ENCODE measurements at regions not wholly inside any gene's neighbourhood (a gene's known extent, or its start where the extent isn't known, plus 50 kb on each side); places are given as distances from the start of the nearest gene placed in this dataset.
"Not testable (repeated sequence)": the region's sequence is repeated elsewhere in the genome, so short reads cannot be mapped to it uniquely, and the experiment has no call there.

DNA sequence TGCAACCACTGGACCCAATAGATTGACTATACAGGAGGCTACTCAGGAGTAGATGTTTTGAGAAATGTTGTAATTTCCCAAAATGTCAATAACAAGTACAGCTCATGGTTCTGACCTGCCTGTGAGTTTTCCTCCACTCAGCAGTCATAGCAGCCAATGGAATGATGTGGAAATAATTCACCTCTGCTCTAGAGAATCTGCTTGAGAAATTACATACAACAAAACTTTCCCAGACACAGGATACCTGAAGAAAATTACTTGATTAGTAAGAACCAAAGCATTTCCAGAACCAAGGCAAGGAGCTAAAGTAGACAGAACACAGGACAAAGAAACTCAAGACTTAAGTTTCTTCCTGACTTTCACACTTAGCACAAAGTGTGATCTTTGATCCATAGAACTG lies 218.9 kb upstream of the SETMAR start:
- DNase-seq = no peak
- H3K9me2 ChIP-seq (ENCODE audit: insufficient read depth) = no peaks in the 10 kb centered on the region
- H3K36me3 ChIP-seq (ENCODE audit: low read depth) = no peaks in the 10 kb centered on the region
- H3K4me2 ChIP-seq (ENCODE audit: unreplicated experiment) = no peak overlapping the region
- no peaks in the 10 kb centered on the region for H3K27me3 ChIP-seq (replicated peaks; ENCODE audit: insufficient read depth)
- no peaks in the 10 kb centered on the region for H3F3A ChIP-seq (ENCODE audit: insufficient read depth)
- H3K27ac ChIP-seq = no peak overlapping the region
- H3K9me3 ChIP-seq (ENCODE audit: low read depth) = no peaks in the 10 kb centered on the region
- no peak overlapping the region for H3K9ac ChIP-seq
- H2AFZ ChIP-seq = no peak overlapping the region
- H3K4me3 ChIP-seq = no peak overlapping the region
- H3K79me2 ChIP-seq (ENCODE audit: insufficient read depth) = no peaks in the 10 kb centered on the region
- in situ Hi-C loops (cut with MboI) = no loop called here
- H3K4me1 ChIP-seq (ENCODE audit: insufficient read depth) = no peaks in the 10 kb centered on the region
- H4K20me1 ChIP-seq (ENCODE audit: insufficient read depth) = no peaks in the 10 kb centered on the region
- TF ChIP-seq EZH2 (IDR thresholded peaks at IDR 0.05; ENCODE audit: insufficient read depth, poor library complexity, severe bottlenecking) (no peak), EZH2phosphoT487 (IDR thresholded peaks at IDR 0.05; ENCODE audit: insufficient read depth, low read depth) (no peak)

GRCh38 chr3:4086662-4087061 lies 216.5 kb upstream of the SETMAR start:
- H3K9me2 ChIP-seq (ENCODE audit: insufficient read depth); H3K4me3 ChIP-seq; H3K27ac ChIP-seq; in situ Hi-C loops (cut with MboI); H3K9ac ChIP-seq; DNase-seq; H4K20me1 ChIP-seq (ENCODE audit: insufficient read depth); H3K4me1 ChIP-seq (ENCODE audit: insufficient read depth); H3K79me2 ChIP-seq (ENCODE audit: insufficient read depth); H2AFZ ChIP-seq; H3K36me3 ChIP-seq (ENCODE audit: low read depth); H3F3A ChIP-seq (ENCODE audit: insufficient read depth); H3K27me3 ChIP-seq (replicated peaks; ENCODE audit: insufficient read depth); H3K4me2 ChIP-seq (ENCODE audit: unreplicated experiment); H3K9me3 ChIP-seq (ENCODE audit: low read depth): not testable (repeated sequence)
- 55 to 60% methylated on average over 3 of the region's 3 CpGs for WGBS, 2 experiments (ENCODE audit: low coverage in 1 of 2, low lambda C conversion rate in 2 of 2, missing lambda C conversion rate in 2 of 2)

DNA sequence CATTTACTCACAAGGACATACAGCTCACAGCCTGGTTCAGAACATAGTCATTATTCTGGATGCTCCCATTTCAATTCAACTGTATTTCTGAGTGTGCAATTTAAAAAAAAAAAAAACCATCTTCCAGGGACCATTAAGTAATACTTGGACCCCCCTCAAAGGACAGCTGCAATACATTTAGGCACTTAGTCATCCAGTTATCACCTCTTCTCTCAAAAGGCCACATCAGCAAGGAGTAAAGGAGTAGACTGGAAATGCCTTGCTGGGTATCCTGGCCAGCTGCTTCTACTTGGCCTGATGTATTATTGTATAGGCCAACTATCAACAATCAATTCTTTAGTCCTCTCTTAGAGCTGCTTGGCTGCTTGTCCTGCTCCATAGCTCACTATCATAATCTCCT lies 211.4 kb upstream of the SETMAR start:
- Histone ChIP-seq H3K9me2 (ENCODE audit: insufficient read depth) (no peaks in the 10 kb centered on the region), H3F3A (ENCODE audit: insufficient read depth) (no peaks in the 10 kb centered on the region), H3K4me1 (ENCODE audit: insufficient read depth) (no peaks in the 10 kb centered on the region), H3K36me3 (ENCODE audit: low read depth) (no peaks in the 10 kb centered on the region), H3K9ac (no peak overlapping the region), H3K79me2 (ENCODE audit: insufficient read depth) (no peaks in the 10 kb centered on the region), H3K27me3 (replicated peaks; ENCODE audit: insufficient read depth) (no peaks in the 10 kb centered on the region), H3K4me3 (no peak overlapping the region), H4K20me1 (ENCODE audit: insufficient read depth) (no peaks in the 10 kb centered on the region), H2AFZ (no peak overlapping the region), H3K4me2 (ENCODE audit: unreplicated experiment) (no peak overlapping the region), H3K27ac (no peak overlapping the region), H3K9me3 (ENCODE audit: low read depth) (no peaks in the 10 kb centered on the region)
- no peak for DNase-seq
- TF ChIP-seq EZH2phosphoT487 (IDR thresholded peaks at IDR 0.05; ENCODE audit: insufficient read depth, low read depth) (no peak), EZH2 (IDR thresholded peaks at IDR 0.05; ENCODE audit: insufficient read depth, poor library complexity, severe bottlenecking) (no peak)
- in situ Hi-C loops (cut with MboI) = no loop called here

- H3K36me3 ChIP-seq (ENCODE audit: low read depth) = no peaks in the 10 kb centered on the region
- 40 to 50% methylated on average over 2 of the region's 2 CpGs for WGBS, 2 experiments (ENCODE audit: low coverage in 1 of 2, low lambda C conversion rate in 2 of 2, missing lambda C conversion rate in 2 of 2)
- in situ Hi-C loops (cut with MboI) = no loop called here
Measured at GRCh38 chr3:4097801-4098200, 205.4 kb upstream of the SETMAR start.

GRCh38 chr3:4099607-4100006 lies 203.6 kb upstream of the SETMAR start:
- Histone ChIP-seq H3K36me3 (ENCODE audit: low read depth) (no peaks in the 10 kb centered on the region), H3F3A (ENCODE audit: insufficient read depth) (no peaks in the 10 kb centered on the region), H3K9me2 (ENCODE audit: insufficient read depth) (no peaks in the 10 kb centered on the region), H2AFZ (no peak overlapping the region), H4K20me1 (ENCODE audit: insufficient read depth) (no peaks in the 10 kb centered on the region), H3K4me3 (no peak overlapping the region), H3K4me1 (ENCODE audit: insufficient read depth) (no peaks in the 10 kb centered on the region), H3K4me2 (ENCODE audit: unreplicated experiment) (no peak overlapping the region), H3K27me3 (replicated peaks; ENCODE audit: insufficient read depth) (no peaks in the 10 kb centered on the region), H3K9ac (no peak overlapping the region), H3K27ac (no peak overlapping the region), H3K9me3 (ENCODE audit: low read depth) (no peaks in the 10 kb centered on the region), H3K79me2 (ENCODE audit: insufficient read depth) (no peaks in the 10 kb centered on the region)
- DNase-seq = no peak
- in situ Hi-C loops (cut with MboI) = no loop called here
- TF ChIP-seq EZH2phosphoT487 (IDR thresholded peaks at IDR 0.05; ENCODE audit: insufficient read depth, low read depth) (no peak), EZH2 (IDR thresholded peaks at IDR 0.05; ENCODE audit: insufficient read depth, poor library complexity, severe bottlenecking) (no peak)

More at GRCh38 chr3:4097801-4098200, 205.4 kb upstream of the SETMAR start:
- no peak for DNase-seq
- H3K9me2 ChIP-seq (ENCODE audit: insufficient read depth) = no peaks in the 10 kb centered on the region
- H3K4me1 ChIP-seq (ENCODE audit: insufficient read depth) = no peaks in the 10 kb centered on the region
- H4K20me1 ChIP-seq (ENCODE audit: insufficient read depth) = no peaks in the 10 kb centered on the region
- no peaks in the 10 kb centered on the region for H3K79me2 ChIP-seq (ENCODE audit: insufficient read depth)
- H3K4me2 ChIP-seq (ENCODE audit: unreplicated experiment) = no peak overlapping the region
- H3K9ac ChIP-seq = no peak overlapping the region
- H3K27me3 ChIP-seq (replicated peaks; ENCODE audit: insufficient read depth) = no peaks in the 10 kb centered on the region
- H2AFZ ChIP-seq = no peak overlapping the region
- no peak overlapping the region for H3K27ac ChIP-seq
- no peaks in the 10 kb centered on the region for H3F3A ChIP-seq (ENCODE audit: insufficient read depth)
- no peaks in the 10 kb centered on the region for H3K9me3 ChIP-seq (ENCODE audit: low read depth)
- no peak overlapping the region for H3K4me3 ChIP-seq
- TF ChIP-seq EZH2phosphoT487 (IDR thresholded peaks at IDR 0.05; ENCODE audit: insufficient read depth, low read depth) (no peak), EZH2 (IDR thresholded peaks at IDR 0.05; ENCODE audit: insufficient read depth, poor library complexity, severe bottlenecking) (no peak)

Data from GM23248 (cell line).